K562 (cell line): ENCODE measurements at regions not wholly inside any gene's neighbourhood (a gene's known extent, or its start where the extent isn't known, plus 50 kb on each side); places are given as distances from the start of the nearest gene placed in this dataset.

ENCODE experiments used
- PURB ChIP-seq: sonication (generic); formaldehyde crosslinking; IDR thresholded peaks from 2 replicates; pipeline ENCODE4 v1.9.0; 2021; ENCODE audit warnings: low read depth, mild to moderate bottlenecking, missing genetic modification reagents
- TCF7 ChIP-seq: sonication (generic); IDR thresholded peaks from 2 replicates; pipeline ENCODE4 v1.6.1; 2016; ENCODE audit warnings: antibody characterized with exemption, borderline replicate concordance
- TF ChIP-seq, protein P1 (sequence below), 2 experiments: fragments of 450-650 bp; IDR thresholded peaks; 2 replicates each; pipeline ENCODE4 v1.6.1; 2016; ENCODE audit warnings: mild to moderate bottlenecking in 2 of 2, borderline replicate concordance in 1 of 2, low read depth in 1 of 2, moderate library complexity in 1 of 2

DNA sequence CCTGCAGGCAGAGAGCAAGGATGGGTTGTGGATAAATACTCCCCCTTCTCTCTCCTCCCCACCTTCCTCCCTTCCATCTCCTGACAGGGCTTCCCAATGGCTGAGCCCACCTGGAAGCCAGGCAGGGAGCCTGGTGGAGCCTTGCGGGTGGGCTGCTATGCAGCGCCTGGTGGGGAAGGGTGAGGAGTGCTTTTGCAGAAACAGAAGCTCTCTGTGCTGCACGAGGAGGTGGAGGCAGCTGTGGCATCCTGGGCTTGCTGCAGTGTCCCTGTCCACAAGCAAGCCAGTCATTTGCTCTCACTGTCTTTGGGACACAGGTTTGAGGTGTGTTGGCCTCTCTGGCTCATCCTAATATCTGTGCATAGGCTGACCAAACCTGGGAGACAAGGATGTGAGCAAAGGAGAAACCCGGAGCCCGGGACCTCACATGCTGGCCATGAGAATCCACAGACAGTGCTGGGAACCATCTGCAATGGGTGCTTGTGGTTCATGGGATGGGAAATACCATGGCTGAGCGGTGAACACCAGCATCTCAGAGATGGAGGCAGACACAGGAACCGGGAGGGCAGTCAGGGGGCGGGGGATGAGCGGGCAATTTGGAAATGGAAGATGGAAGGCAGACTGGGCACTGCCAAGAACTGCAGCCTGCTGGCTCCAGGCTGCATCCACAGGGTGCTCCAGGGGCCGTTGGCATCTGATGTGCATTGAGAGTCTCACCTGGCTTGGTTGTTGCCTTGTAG is 364.2 kb downstream of the GLRX3 start (continued):
- TF ChIP-seq, protein P1, sequence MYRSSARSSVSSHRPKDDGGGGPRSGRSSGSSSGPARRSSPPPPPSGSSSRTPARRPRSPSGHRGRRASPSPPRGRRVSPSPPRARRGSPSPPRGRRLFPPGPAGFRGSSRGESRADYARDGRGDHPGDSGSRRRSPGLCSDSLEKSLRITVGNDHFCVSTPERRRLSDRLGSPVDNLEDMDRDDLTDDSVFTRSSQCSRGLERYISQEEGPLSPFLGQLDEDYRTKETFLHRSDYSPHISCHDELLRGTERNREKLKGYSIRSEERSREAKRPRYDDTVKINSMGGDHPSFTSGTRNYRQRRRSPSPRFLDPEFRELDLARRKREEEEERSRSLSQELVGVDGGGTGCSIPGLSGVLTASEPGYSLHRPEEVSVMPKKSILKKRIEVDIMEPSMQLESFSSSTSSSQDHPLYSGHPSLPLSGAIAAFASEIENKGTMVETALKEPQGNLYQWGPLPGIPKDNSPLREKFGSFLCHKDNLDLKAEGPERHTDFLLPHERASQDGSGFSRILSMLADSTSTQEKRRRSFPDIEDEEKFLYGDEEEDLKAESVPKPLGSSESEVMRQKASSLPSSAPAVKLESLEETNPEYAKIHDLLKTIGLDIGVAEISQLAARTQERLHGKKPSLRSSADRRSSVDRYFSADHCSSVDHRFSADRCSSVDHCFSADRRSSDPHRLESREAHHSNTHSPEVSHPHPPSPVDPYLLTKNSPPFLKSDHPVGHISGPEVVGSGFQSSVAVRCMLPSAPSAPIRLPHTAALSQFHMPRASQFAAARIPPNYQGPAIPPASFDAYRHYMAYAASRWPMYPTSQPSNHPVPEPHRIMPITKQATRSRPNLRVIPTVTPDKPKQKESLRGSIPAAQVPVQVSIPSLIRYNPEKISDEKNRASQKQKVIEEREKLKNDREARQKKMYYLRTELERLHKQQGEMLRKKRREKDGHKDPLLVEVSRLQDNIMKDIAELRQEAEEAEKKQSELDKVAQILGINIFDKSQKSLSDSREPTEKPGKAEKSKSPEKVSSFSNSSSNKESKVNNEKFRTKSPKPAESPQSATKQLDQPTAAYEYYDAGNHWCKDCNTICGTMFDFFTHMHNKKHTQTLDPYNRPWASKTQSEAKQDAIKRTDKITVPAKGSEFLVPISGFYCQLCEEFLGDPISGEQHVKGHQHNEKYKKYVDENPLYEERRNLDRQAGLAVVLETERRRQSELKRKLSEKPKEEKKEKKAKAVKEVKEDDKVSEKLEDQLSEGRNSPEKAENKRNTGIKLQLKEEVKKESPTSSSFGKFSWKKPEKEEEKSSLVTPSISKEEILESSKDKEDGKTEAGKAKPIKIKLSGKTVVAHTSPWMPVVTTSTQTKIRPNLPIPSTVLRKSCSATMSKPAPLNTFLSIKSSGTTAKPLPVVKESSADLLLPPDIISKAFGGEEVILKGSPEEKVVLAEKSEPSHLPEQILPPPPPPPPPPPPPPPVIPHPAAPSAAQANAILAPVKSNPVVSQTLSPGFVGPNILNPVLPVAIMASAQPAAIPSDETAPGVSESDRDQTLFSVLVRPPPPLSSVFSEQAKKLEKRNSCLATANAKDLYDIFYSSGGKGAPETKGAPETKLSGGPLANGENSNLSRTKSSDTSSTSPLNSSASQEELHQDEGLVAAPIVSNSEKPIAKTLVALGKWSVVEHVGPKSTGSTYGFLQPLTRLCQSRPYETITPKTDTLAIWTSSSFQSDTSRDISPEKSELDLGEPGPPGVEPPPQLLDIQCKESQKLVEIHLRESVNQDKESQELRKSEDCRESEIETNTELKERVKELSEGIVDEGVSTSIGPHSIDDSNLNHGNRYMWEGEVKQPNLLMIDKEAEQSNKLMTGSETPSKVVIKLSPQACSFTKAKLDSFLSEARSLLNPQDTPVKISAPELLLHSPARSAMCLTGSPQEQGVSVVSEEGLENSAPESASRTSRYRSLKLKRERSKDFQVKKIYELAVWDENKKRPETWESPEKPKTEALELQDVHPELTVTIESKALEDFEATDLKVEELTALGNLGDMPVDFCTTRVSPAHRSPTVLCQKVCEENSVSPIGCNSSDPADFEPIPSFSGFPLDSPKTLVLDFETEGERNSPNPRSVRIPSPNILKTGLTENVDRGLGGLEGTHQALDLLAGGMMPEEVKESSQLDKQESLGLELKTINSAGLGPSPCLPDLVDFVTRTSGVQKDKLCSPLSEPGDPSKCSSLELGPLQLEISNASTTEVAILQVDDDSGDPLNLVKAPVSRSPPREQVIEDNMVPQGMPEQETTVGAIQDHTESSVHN (IDR thresholded peaks at IDR 0.05; ENCODE audit: borderline replicate concordance in 1 of 2, low read depth in 1 of 2): no peak
- TF ChIP-seq PURB (CRISPR knock-in tag): no peak
- no peak for TF ChIP-seq TCF7
